ENCODE measurements at regions not wholly inside any gene's neighbourhood (a gene's known extent, or its start where the extent isn't known, plus 50 kb on each side); places are given as distances from the start of the nearest gene placed in this dataset.
"Not testable (repeated sequence)": the region's sequence is repeated elsewhere in the genome, so short reads cannot be mapped to it uniquely, and the experiment has no call there.

- DNase-seq (ENCODE audit: low read depth, low spot score); H3K27ac ChIP-seq: not testable (repeated sequence)
Observed at GRCh38 chr2:65929664-65930063, 497.3 kb upstream of the SPRED2 start.

- H3K27ac ChIP-seq, result no peak overlapping the region
- peak; percentile 37 for DNase-seq (ENCODE audit: low read depth, low spot score)
Observed at GRCh38 chr2:65922794-65923193, 490.4 kb upstream of the SPRED2 start.

DNA sequence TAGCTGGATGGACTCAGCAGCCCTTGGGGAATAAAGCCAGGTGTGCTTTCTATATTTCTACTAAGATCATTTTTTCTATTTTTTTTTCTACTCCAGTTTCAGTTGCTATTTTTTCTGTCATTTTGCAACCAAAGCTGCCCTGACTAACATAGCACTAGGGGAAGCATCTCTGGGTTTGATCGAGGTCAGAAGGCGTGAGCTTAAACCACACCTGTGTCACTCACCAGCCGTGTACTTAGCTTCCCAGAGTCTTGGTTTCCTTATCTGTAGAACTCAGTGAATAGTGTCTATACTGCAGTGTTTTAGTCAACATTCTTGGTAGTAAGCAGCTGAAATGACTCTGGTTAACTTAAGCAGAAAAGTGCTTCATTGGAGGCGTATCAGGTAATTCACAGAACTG, 489.6 kb upstream of the SPRED2 start:
- H3K27ac ChIP-seq, result no peak overlapping the region
- no peak for DNase-seq (ENCODE audit: low read depth, low spot score)

DNA sequence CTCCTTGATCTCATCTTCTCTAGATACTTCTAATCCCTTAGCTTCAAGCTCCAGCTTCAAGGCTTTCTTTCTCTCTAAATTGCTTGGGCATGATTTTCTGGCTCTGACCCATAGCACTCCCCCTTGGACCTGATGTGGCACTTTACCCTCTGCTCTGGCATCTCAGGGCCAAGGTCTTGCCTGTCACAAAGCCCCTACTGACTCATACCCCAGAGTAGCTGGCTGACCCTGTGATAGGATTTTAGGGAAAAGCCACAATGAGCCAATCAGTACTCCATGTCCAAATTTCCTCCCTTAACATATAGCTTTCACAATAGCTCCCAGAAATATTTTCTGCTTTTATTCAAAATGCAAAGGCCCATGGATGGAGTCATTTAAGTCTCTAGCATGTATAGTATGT, 488.7 kb upstream of the SPRED2 start:
- DNase-seq (ENCODE audit: low read depth, low spot score), result no peak
- H3K27ac ChIP-seq, result no peak overlapping the region

- no peak for DNase-seq (ENCODE audit: low read depth, low spot score)
- H3K27ac ChIP-seq, result no peak overlapping the region
Observed at GRCh38 chr2:65920659-65921058, 488.3 kb upstream of the SPRED2 start.

DNA sequence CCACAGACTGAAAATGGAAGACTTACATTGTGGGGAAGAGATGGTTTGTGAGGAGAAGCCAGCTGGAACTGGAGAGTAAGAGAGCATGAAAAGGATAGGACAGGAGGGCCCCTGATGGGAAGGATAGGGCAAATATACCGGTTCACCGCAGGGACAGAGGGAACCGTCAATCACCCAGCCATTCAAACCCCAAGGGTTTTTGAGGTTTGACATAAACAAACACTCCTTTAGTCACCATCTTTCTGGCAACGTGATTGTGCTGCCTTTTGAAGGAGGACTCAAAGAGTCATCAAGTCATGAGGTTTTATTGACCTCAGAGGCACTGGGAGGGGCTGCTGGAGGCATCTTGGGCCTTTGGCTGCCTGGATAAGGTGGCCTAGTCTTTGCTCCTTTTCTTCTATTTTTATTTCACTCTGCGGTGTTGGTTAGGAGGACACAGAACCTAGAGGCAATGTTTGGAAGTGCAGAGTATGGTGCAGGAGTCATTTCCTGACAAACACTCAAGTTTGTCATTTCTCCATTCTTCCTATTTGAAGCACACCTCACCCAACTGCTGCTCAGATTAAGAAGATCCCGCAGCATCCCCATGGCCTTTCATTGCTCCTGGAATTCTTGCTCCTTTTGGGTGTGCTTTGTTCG, 487.3 kb upstream of the SPRED2 start:
- DNase-seq (ENCODE audit: low read depth, low spot score), result peak; percentile 33
- no peak overlapping the region for H3K27ac ChIP-seq

GRCh38 chr2:65918760-65919187, 486.4 kb upstream of the SPRED2 start:
- DNase-seq (ENCODE audit: low read depth, low spot score), result no peak
- H3K27ac ChIP-seq, result no peak overlapping the region

DNA sequence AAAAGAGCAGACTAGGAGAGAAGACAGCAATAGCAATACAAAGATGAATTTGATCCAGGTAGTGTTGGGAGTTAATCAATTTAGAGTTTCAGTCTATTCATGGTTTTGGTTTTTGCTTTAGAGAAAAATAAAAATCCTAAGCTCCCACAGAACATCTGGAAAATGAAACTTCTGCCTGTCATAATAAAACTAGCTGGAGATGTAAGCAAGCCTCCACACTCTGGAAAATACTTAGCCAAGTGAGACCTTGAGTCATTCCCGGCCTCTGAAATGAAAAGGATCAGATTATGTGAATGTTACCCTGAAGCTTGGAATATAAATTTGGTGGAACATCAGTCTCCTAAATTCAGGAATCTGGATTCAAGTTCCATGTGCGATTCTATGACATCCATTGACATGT, 485.6 kb upstream of the SPRED2 start:
- no peak overlapping the region for H3K27ac ChIP-seq
- DNase-seq (ENCODE audit: low read depth, low spot score), result no peak

- no peak for DNase-seq (ENCODE audit: low read depth, low spot score)
- H3K27ac ChIP-seq, result no peak overlapping the region
Observed at GRCh38 chr2:65916785-65917295, 484.4 kb upstream of the SPRED2 start.

DNA sequence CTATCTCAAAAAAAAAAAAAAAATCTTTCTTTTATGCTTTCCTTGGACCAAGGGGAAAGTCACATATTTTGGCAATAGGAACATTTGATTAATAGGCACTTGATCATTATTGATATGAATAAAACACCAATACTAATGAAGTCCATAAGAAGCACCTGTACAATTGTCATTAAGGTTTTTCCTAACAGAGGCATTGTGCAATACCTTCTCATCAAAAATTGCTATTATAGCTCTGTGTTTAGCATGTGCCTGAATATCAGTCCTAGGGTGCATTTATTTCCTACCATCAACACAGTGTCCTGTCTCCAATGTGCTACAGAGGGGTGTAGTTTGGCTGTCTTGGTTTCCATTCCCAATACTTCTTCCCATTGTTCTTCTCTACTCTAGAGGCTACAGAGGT, 483.8 kb upstream of the SPRED2 start:
- DNase-seq (ENCODE audit: low read depth, low spot score), result no peak
- H3K27ac ChIP-seq, result no peak overlapping the region

- H3K27ac ChIP-seq, result no peak overlapping the region
- no peak for DNase-seq (ENCODE audit: low read depth, low spot score)
Observed at GRCh38 chr2:65915273-65915672, 482.9 kb upstream of the SPRED2 start.

- no peak for DNase-seq (ENCODE audit: low read depth, low spot score)
- H3K27ac ChIP-seq, result no peak overlapping the region
Observed at GRCh38 chr2:65914244-65914786, 481.9 kb upstream of the SPRED2 start.

DNA sequence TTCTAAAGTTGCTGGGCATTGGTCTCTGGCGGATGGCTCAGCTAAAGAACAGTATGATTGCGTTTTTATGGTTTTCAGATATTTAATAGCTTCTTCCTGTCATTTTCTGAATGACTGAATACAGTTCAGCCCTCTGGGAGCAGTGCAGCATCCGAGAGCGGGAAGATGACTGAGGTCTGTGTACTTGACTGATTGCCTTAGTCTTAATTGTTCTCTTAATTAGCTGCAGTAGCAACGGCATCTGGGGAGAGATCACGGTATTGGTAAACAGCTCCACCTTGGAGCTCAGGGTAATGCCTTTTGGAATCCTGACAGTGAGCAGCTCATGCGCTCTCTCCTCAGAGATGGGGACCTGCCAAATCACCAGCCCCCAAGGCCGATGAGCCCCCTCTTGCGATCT, 481.4 kb upstream of the SPRED2 start:
- DNase-seq (ENCODE audit: low read depth, low spot score), result no peak
- H3K27ac ChIP-seq, result no peak overlapping the region

DNA sequence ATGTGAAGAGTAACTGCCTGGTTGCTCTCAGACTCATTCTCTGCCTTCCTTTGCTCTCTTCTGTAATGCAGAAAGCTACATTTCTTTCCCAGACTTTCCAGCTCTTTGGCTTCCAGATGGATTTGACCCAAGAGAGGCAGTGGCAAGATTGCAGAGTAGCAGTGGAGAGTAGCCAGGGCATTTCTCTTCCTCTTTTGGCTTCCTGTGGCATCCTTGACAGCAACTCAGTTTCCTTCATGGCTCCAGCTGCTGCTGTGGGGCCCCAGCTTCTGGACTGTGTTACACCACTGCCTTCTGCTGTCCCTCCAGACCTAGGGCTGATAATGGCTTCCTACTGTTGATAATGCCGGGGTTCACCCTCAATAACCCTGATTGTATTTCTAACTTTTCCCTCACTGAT, 469.4 kb upstream of the SPRED2 start:
- DNase-seq (ENCODE audit: low read depth, low spot score), result no peak
- no peak overlapping the region for H3K27ac ChIP-seq

GRCh38 chr2:65896446-65896845, 464.0 kb upstream of the SPRED2 start:
- no peak overlapping the region for H3K27ac ChIP-seq
- DNase-seq (ENCODE audit: low read depth, low spot score), result no peak

DNA sequence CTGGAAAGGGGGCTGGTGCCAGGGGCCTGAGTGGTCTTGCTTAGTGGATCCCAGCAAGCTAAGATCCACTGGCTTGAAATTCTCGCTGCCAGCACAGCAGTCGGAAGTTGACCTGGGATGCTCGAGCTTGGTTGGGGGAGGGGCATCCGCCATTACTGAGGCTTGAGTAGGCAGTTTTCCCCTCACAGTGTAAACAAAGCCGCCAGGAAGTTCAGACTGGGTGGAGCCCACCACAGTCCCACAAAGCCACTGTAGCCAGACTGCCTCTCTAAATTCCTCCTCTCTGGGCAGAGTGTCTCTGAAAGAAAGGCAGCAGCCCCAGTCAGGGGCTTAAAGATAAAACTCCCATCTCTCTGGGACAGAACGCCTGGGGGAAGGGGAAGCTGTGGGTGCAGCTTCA, 457.7 kb upstream of the SPRED2 start:
- not testable (repeated sequence) for H3K27ac ChIP-seq; DNase-seq (ENCODE audit: low read depth, low spot score)

DNA sequence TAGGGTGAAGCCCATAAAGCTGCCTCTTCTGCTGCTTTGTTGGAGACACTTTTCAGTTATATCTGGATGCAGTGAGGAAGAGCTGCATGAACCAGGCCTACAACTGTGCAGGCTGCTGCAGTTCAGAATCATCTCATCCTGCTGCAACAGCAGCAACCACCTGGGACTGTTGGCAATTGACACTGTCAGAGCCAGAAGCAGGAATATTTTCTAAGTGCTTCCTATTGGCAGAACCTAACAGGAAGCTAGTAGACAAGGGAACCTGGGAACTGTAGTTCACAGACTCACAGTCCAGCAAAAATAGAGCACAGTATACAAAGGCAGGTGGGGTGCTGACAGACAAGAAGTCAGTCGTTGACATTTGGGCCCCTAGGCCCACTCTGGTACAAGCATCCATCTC, 452.9 kb upstream of the SPRED2 start:
- no peak overlapping the region for H3K27ac ChIP-seq
- DNase-seq (ENCODE audit: low read depth, low spot score), result no peak

DNA sequence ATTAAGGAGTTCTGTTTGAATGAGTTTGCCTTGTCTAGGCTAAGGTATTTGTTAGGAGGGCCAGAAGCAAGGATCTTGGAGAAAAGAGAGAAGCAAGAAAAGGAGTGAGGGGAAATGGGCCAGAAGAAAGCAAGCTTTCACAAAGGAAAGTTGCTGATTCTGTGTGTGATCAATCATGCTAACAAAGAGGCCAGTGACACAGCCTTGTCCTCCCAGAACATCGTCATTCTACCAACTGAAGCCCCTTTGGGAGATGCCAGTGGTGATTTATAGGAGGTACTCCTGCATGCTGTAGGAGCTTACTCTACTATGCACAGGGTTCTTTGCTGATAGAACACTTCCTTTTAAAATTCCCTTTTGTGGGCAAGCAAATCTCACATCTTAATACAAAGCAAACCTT, 449.2 kb upstream of the SPRED2 start:
- no peak overlapping the region for H3K27ac ChIP-seq
- no peak for DNase-seq (ENCODE audit: low read depth, low spot score)

- DNase-seq (ENCODE audit: low read depth, low spot score), result peak; percentile 14
- H3K27ac ChIP-seq, result peak overlapping the region; percentile 19
Observed at GRCh38 chr2:65880436-65880835, 448.0 kb upstream of the SPRED2 start.

GRCh38 chr2:65878011-65878340, 445.6 kb upstream of the SPRED2 start:
- no peak for DNase-seq (ENCODE audit: low read depth, low spot score)
- H3K27ac ChIP-seq, result no peak overlapping the region

- no peak for DNase-seq (ENCODE audit: low read depth, low spot score)
- peak overlapping the region; percentile 10 for H3K27ac ChIP-seq
Observed at GRCh38 chr2:65877331-65878010, 445.1 kb upstream of the SPRED2 start.

DNA sequence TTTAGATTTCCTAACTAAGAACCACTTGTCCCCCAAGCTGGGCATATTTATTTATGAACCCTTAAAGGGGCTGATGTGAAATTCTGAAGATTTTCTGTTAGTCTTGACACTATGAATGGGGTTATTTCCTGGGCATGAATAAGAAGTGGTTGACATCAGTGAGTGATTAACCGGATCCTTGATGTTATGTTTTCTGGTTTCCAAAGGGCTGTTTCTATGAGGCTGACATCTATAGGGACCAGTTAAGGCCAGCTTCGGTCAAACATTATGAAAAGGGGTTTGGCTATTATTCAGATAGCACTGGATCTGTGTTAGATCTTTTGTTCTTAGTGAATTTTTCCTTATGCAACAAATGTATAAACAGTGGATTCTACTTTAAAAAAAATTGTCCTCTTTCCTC, 443.7 kb upstream of the SPRED2 start:
- no peak overlapping the region for H3K27ac ChIP-seq
- no peak for DNase-seq (ENCODE audit: low read depth, low spot score)

All from epithelial cell of prostate (primary cell).